Body of pancreas (tissue), 4 donors: ENCODE measurements at regions not wholly inside any gene's neighbourhood (a gene's known extent, or its start where the extent isn't known, plus 50 kb on each side); places are given as distances from the start of the nearest gene placed in this dataset.
"Not testable (repeated sequence)": the region's sequence is repeated elsewhere in the genome, so short reads cannot be mapped to it uniquely, and the experiment has no call there.

Experiments used
- ATAC-seq: fragments of 150-250 bp; one replicate; pipeline ENCODE4 v1.9.1; 2016
- DNase-seq, 4 donors: peaks; one replicate each; pipeline ENCODE4 v3.0.0-alpha.2; 2019
- H3K27ac ChIP-seq, 4 donors: fragments of 200-600 bp; sonication (generic); 1 replicate in 3 of 4; 2 replicates in 1 of 4; pipeline versions ENCODE4 v1.5.1 to v1.6.1; 2016 to 2019; ENCODE audit warnings: mild to moderate bottlenecking in 1 of 4, mixed read lengths in 1 of 4, moderate library complexity in 1 of 4
- H3K27me3 ChIP-seq, 2 donors: fragments of 200-600 bp; sonication (generic); one replicate each; pipeline ENCODE4 v1.6.0; 2016; ENCODE audit warnings: mild to moderate bottlenecking in 1 of 2
- H3K36me3 ChIP-seq, 2 donors: fragments of 200-600 bp; sonication (generic); replicated peaks in 1 of 2; 2 replicates each; pipeline ENCODE4 v1.5.1; 2016; ENCODE audit warnings: low read depth in 2 of 2; ENCODE audit not compliant: insufficient read depth in 1 of 2
- H3K4me1 ChIP-seq: fragments of 200-600 bp; sonication (generic); one replicate; pipeline ENCODE4 v1.6.0; 2016
- H3K4me3 ChIP-seq, 2 donors: fragments of 200-600 bp; sonication (generic); 1 replicate in 1 of 2; 2 replicates in 1 of 2; pipeline ENCODE4 v1.5.1; 2016 to 2019
- H3K9me3 ChIP-seq, 3 donors: fragments of 200-600 bp; sonication (generic); 1 replicate in 2 of 3; 2 replicates in 1 of 3; pipeline ENCODE4 v1.5.1; 2016
- CTCF ChIP-seq, 7 experiments: fragments of 450-650 bp in 4 of 7; fragments of 200-600 bp in 3 of 7; sonication (generic) in 3 of 7; IDR thresholded peaks; one replicate each; pipeline ENCODE4 v1.5.1; 2016 to 2019; ENCODE audit warnings: antibody characterized with exemption in 7 of 7
- POLR2A ChIP-seq, 3 donors: fragments of 450-650 bp; IDR thresholded peaks; one replicate each; pipeline ENCODE4 v1.6.1; 2016; ENCODE audit warnings: antibody characterized with exemption in 3 of 3, mild to moderate bottlenecking in 2 of 3
- WGBS, 2 donors: methylation state at CpG; one replicate each; pipeline ENCODE4 v1.1.5; 2017; 5-methylcytosine and 5-hydroxymethylcytosine counted together
- intact Hi-C: fragments of 100-400 bp; cut with DNase I; formaldehyde crosslinking; loops from one replicate; pipeline ENCODE4 v1.15.1; 2023

- Histone ChIP-seq H3K36me3 (no peaks in the 10 kb centered on the region), H3K4me1 (no peaks in the 10 kb centered on the region), H3K27ac (no peak overlapping the region), H3K9me3 (no peaks in the 10 kb centered on the region), H3K27me3 (no peaks in the 10 kb centered on the region), H3K4me3 (no peak overlapping the region)
- intact Hi-C loops: no loop called here
- DNase-seq: no peak
- WGBS, 2 donors: 83 to 84% methylated on average over 8 of the region's 8 CpGs
- no peak for TF ChIP-seq POLR2A (IDR thresholded peaks at IDR 0.05)
- TF ChIP-seq CTCF (IDR thresholded peaks at IDR 0.05): no peak
- no peak for ATAC-seq
Observed at GRCh38 chr5:17020678-17021601, 84.9 kb upstream of the MYO10 start.

- no peak for DNase-seq
- Histone ChIP-seq H3K4me3 (no peak overlapping the region), H3K36me3 (no peaks in the 10 kb centered on the region), H3K27ac (no peak overlapping the region), H3K27me3 (no peaks in the 10 kb centered on the region), H3K4me1 (no peaks in the 10 kb centered on the region), H3K9me3 (no peaks in the 10 kb centered on the region)
- intact Hi-C loops: no loop called here
- ATAC-seq: no peak
- TF ChIP-seq POLR2A (IDR thresholded peaks at IDR 0.05) (no peak), CTCF (IDR thresholded peaks at IDR 0.05) (no peak)
Observed at GRCh38 chr5:17021602-17021932, 85.5 kb upstream of the MYO10 start.

GRCh38 chr5:17022296-17022695 lies 86.2 kb upstream of the MYO10 start:
- intact Hi-C loops: no loop called here
- WGBS, 2 donors: 85 to 100% methylated on average over 2 of the region's 2 CpGs
- DNase-seq: no peak

GRCh38 chr5:17024686-17025180 lies 88.6 kb upstream of the MYO10 start:
- H3K27me3 ChIP-seq: no peaks in the 10 kb centered on the region
- ATAC-seq (no peak), DNase-seq (no peak)
- H3K36me3 ChIP-seq: no peaks in the 10 kb centered on the region
- H3K9me3 ChIP-seq: no peaks in the 10 kb centered on the region
- no peak overlapping the region for H3K4me3 ChIP-seq
- intact Hi-C loops: no loop called here
- TF ChIP-seq CTCF (IDR thresholded peaks at IDR 0.05) (no peak), POLR2A (IDR thresholded peaks at IDR 0.05) (no peak)
- no peaks in the 10 kb centered on the region for H3K4me1 ChIP-seq
- 68 to 88% methylated on average over 6 of the region's 6 CpGs for WGBS, 2 donors
- no peak overlapping the region for H3K27ac ChIP-seq

More at GRCh38 chr5:17022296-17022695, 86.2 kb upstream of the MYO10 start:
- no peak for TF ChIP-seq CTCF (IDR thresholded peaks at IDR 0.05)
- TF ChIP-seq POLR2A (IDR thresholded peaks at IDR 0.05): no peak
- Histone ChIP-seq H3K4me1 (no peaks in the 10 kb centered on the region), H3K36me3 (no peaks in the 10 kb centered on the region), H3K4me3 (no peak overlapping the region), H3K27ac (no peak overlapping the region), H3K9me3 (no peaks in the 10 kb centered on the region), H3K27me3 (no peaks in the 10 kb centered on the region)
- no peak for ATAC-seq

GRCh38 chr5:17031659-17032277 lies 95.7 kb upstream of the MYO10 start:
- H3K36me3 ChIP-seq, H3K9me3 ChIP-seq, H3K4me3 ChIP-seq, H3K4me1 ChIP-seq, ATAC-seq, H3K27me3 ChIP-seq, DNase-seq, H3K27ac ChIP-seq, intact Hi-C loops: not testable (repeated sequence)
- WGBS, 2 donors: 94% methylated on average over 23 to 24 of the region's 24 CpGs

- WGBS, 2 donors: 94% methylated on average over 29 of the region's 43 CpGs; no CpG with 5 or more reads in 1 of the 2 donors
Observed at GRCh38 chr5:17032314-17032985, 96.4 kb upstream of the MYO10 start.

GRCh38 chr5:17034992-17035391 lies 98.9 kb upstream of the MYO10 start:
- H3K4me3 ChIP-seq, intact Hi-C loops, H3K36me3 ChIP-seq, H3K27me3 ChIP-seq, H3K9me3 ChIP-seq, ATAC-seq, DNase-seq, H3K27ac ChIP-seq, H3K4me1 ChIP-seq: not testable (repeated sequence)
- WGBS, 2 donors: 94 to 98% methylated on average over 2 of the region's 2 CpGs

More at GRCh38 chr5:17032314-17032985, 96.4 kb upstream of the MYO10 start:
- ATAC-seq, H3K9me3 ChIP-seq, H3K36me3 ChIP-seq, H3K27ac ChIP-seq, H3K27me3 ChIP-seq, DNase-seq, intact Hi-C loops, H3K4me1 ChIP-seq, H3K4me3 ChIP-seq: not testable (repeated sequence)
